IPS-18a (cell line): ENCODE measurements at regions not wholly inside any gene's neighbourhood (a gene's known extent, or its start where the extent isn't known, plus 50 kb on each side); places are given as distances from the start of the nearest gene placed in this dataset.

Experiments
- H3K27ac ChIP-seq: one replicate; pipeline ENCODE4 v1.5.1; 2013; ENCODE audit warnings: low read length
- H3K27me3 ChIP-seq: one replicate; pipeline ENCODE4 v1.6.1; 2013; ENCODE audit warnings: mild to moderate bottlenecking, low read length; ENCODE audit not compliant: control insufficient read depth, insufficient read depth
- H3K36me3 ChIP-seq: one replicate; pipeline ENCODE4 v1.6.1; 2013; ENCODE audit warnings: low read depth, low read length; ENCODE audit not compliant: control insufficient read depth
- H3K4me1 ChIP-seq: one replicate; pipeline ENCODE4 v1.6.1; 2013; ENCODE audit warnings: low read depth, low read length; ENCODE audit not compliant: control insufficient read depth
- H3K4me3 ChIP-seq: one replicate; pipeline ENCODE4 v1.5.1; 2013; ENCODE audit warnings: low read length
- H3K9ac ChIP-seq: one replicate; pipeline ENCODE4 v1.6.1; 2013; ENCODE audit warnings: mild to moderate bottlenecking, low read length, moderate library complexity
- H3K9me3 ChIP-seq: one replicate; pipeline ENCODE4 v1.6.1; 2013; ENCODE audit warnings: low read depth, low read length; ENCODE audit not compliant: control insufficient read depth

DNA sequence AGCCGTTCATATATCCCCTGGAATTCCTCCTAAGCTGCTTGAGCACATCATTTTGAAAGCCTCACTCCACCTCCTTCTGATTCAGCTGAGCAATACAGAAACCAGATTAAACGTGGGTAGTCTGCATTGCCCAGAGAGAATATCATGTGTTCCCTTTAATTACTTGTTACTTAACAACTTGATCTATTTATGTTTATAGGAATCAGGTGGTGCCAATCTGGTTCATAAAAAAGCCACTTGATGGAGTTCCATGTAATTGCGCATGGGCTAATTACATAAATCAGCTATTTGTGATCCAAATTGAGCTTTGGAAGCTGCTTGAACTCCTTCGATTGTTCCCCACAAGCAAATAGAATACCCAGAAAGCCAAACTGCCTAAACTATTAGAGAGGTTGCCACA lies 114.7 kb upstream of the ADCY1 start:
- H3K9me3 ChIP-seq = no peaks in the 10 kb centered on the region
- H3K4me3 ChIP-seq = no peak overlapping the region
- no peak overlapping the region for H3K27ac ChIP-seq
- no peaks in the 10 kb centered on the region for H3K36me3 ChIP-seq
- no peaks in the 10 kb centered on the region for H3K4me1 ChIP-seq
- no peak overlapping the region for H3K9ac ChIP-seq
- no peaks in the 10 kb centered on the region for H3K27me3 ChIP-seq

DNA sequence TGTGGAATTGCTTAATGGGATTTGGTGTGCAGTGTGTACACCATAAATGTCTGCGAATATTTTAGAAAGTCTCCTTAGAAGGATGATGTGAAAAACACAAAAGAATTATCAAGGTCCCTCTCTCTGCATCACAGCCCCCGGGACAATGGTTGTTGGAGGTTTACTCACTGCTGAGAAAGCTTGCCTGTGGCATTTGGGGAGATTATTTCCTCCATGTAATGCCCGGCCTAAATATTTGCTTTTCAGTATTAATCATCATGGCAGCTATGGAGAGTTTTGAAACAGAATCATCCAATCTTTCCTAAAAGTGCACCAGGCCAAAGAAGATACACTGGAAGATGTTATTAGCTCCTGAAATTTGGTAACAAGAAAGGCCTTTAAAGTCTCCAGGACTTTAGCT lies 113.8 kb upstream of the ADCY1 start:
- no peaks in the 10 kb centered on the region for H3K9me3 ChIP-seq
- no peaks in the 10 kb centered on the region for H3K4me1 ChIP-seq
- H3K36me3 ChIP-seq = no peaks in the 10 kb centered on the region
- no peak overlapping the region for H3K9ac ChIP-seq
- no peaks in the 10 kb centered on the region for H3K27me3 ChIP-seq
- H3K4me3 ChIP-seq = no peak overlapping the region
- H3K27ac ChIP-seq = no peak overlapping the region

GRCh38 chr7:45461026-45461425 lies 113.1 kb upstream of the ADCY1 start:
- Histone ChIP-seq H3K4me1 (no peaks in the 10 kb centered on the region), H3K27ac (no peak overlapping the region), H3K9ac (no peak overlapping the region), H3K4me3 (no peak overlapping the region), H3K36me3 (no peaks in the 10 kb centered on the region), H3K9me3 (no peaks in the 10 kb centered on the region), H3K27me3 (no peaks in the 10 kb centered on the region)

GRCh38 chr7:45469103-45469502 lies 105.1 kb upstream of the ADCY1 start:
- H3K27me3 ChIP-seq = no peaks in the 10 kb centered on the region
- peaks cover 4% of the 10 kb centered on the region for H3K9me3 ChIP-seq
- H3K9ac ChIP-seq = no peak overlapping the region
- no peak overlapping the region for H3K4me3 ChIP-seq
- H3K27ac ChIP-seq = no peak overlapping the region
- no peaks in the 10 kb centered on the region for H3K4me1 ChIP-seq
- no peaks in the 10 kb centered on the region for H3K36me3 ChIP-seq

DNA sequence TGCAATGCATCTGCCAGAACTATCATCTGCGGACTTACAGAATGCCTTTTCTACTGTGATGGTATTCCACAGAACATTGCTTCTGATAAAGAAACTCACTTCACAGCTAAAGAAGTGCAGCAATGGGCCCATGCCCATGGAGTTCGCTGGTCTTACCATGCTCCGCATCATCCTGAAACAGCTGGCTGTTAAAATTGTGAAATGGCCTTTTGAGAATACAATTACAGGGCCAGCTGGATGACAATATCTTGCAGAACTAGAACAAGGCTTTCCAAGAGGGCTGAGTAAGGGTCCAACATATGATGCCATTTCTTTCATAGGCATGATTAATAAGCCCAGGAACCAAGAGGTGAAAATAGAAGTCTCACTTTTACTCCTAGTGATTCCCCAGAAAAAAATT lies 104.1 kb upstream of the ADCY1 start:
- no peak overlapping the region for H3K27ac ChIP-seq
- no peaks in the 10 kb centered on the region for H3K27me3 ChIP-seq
- H3K9ac ChIP-seq = no peak overlapping the region

GRCh38 chr7:45479781-45480180 lies 94.4 kb upstream of the ADCY1 start:
- Histone ChIP-seq H3K27ac (no peak overlapping the region), H3K4me1 (peaks cover 9% of the 10 kb centered on the region), H3K4me3 (no peak overlapping the region)

More for the DNA sequence above, 104.1 kb upstream of the ADCY1 start:
- H3K4me3 ChIP-seq = no peak overlapping the region
- H3K36me3 ChIP-seq = no peaks in the 10 kb centered on the region
- H3K4me1 ChIP-seq = no peaks in the 10 kb centered on the region
- H3K9me3 ChIP-seq = peaks cover 4% of the 10 kb centered on the region

GRCh38 chr7:45482451-45482850 lies 91.7 kb upstream of the ADCY1 start:
- H3K27ac ChIP-seq = no peak overlapping the region
- H3K4me3 ChIP-seq = no peak overlapping the region
- no peak overlapping the region for H3K9ac ChIP-seq
- no peaks in the 10 kb centered on the region for H3K9me3 ChIP-seq
- no peaks in the 10 kb centered on the region for H3K36me3 ChIP-seq
- peaks cover 9% of the 10 kb centered on the region for H3K4me1 ChIP-seq
- no peaks in the 10 kb centered on the region for H3K27me3 ChIP-seq

More at GRCh38 chr7:45479781-45480180, 94.4 kb upstream of the ADCY1 start:
- Histone ChIP-seq H3K27me3 (no peaks in the 10 kb centered on the region), H3K36me3 (no peaks in the 10 kb centered on the region), H3K9me3 (no peaks in the 10 kb centered on the region), H3K9ac (no peak overlapping the region)

GRCh38 chr7:45484094-45484493 lies 90.1 kb upstream of the ADCY1 start:
- no peaks in the 10 kb centered on the region for H3K36me3 ChIP-seq
- H3K4me3 ChIP-seq = no peak overlapping the region
- no peak overlapping the region for H3K9ac ChIP-seq

GRCh38 chr7:45486575-45486974 lies 87.6 kb upstream of the ADCY1 start:
- Histone ChIP-seq H3K9me3 (no peaks in the 10 kb centered on the region), H3K27me3 (no peaks in the 10 kb centered on the region), H3K9ac (no peak overlapping the region), H3K27ac (no peak overlapping the region), H3K4me3 (no peak overlapping the region), H3K4me1 (no peaks in the 10 kb centered on the region), H3K36me3 (no peaks in the 10 kb centered on the region)

More at GRCh38 chr7:45484094-45484493, 90.1 kb upstream of the ADCY1 start:
- H3K9me3 ChIP-seq = no peaks in the 10 kb centered on the region
- no peak overlapping the region for H3K27ac ChIP-seq
- no peaks in the 10 kb centered on the region for H3K27me3 ChIP-seq
- H3K4me1 ChIP-seq = peaks cover 3% of the 10 kb centered on the region

- peaks cover 29% of the 10 kb centered on the region for H3K4me1 ChIP-seq
- H3K9me3 ChIP-seq = no peaks in the 10 kb centered on the region
- H3K36me3 ChIP-seq = no peaks in the 10 kb centered on the region
- no peaks in the 10 kb centered on the region for H3K27me3 ChIP-seq
- H3K9ac ChIP-seq = no peak overlapping the region
- H3K27ac ChIP-seq = no peak overlapping the region
- H3K4me3 ChIP-seq = no peak overlapping the region
Observed at GRCh38 chr7:45494885-45495284, 79.3 kb upstream of the ADCY1 start.

DNA sequence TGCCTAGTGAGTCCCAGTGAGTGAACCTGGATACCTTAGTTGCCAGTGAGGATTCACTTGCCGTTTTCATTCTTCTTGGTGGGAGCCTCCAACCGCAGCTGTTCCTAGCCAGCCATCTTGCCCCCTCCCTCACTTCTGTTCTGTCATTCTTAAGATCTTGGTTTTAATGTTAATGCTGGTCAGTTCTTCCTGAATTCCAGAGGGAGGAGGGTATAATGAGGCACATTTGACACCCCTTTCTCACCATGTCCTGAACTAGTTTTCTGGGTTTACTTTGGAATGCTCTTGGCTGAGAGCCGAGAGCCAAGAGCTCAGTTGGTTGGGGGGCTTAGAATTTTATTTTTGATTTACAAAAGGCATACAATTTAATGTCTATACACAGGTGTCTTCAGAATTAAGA lies 78.5 kb upstream of the ADCY1 start:
- Histone ChIP-seq H3K9ac (no peak overlapping the region), H3K27me3 (no peaks in the 10 kb centered on the region), H3K9me3 (no peaks in the 10 kb centered on the region)

GRCh38 chr7:45500257-45500656 lies 73.9 kb upstream of the ADCY1 start:
- H3K9ac ChIP-seq = no peak overlapping the region
- peaks cover 5% of the 10 kb centered on the region for H3K9me3 ChIP-seq
- H3K4me3 ChIP-seq = no peak overlapping the region
- H3K4me1 ChIP-seq = peaks cover 32% of the 10 kb centered on the region
- H3K27me3 ChIP-seq = no peaks in the 10 kb centered on the region
- H3K27ac ChIP-seq = no peak overlapping the region
- H3K36me3 ChIP-seq = no peaks in the 10 kb centered on the region

More for the DNA sequence above, 78.5 kb upstream of the ADCY1 start:
- Histone ChIP-seq H3K36me3 (no peaks in the 10 kb centered on the region), H3K4me3 (no peak overlapping the region), H3K27ac (no peak overlapping the region), H3K4me1 (peaks cover 29% of the 10 kb centered on the region)
